WTC11 (cell line): ENCODE measurements at regions not wholly inside any gene's neighbourhood (a gene's known extent, or its start where the extent isn't known, plus 50 kb on each side); places are given as distances from the start of the nearest gene placed in this dataset.

ENCODE experiments used
- ESRRA ChIP-seq: sonication (generic); formaldehyde crosslinking; IDR thresholded peaks from 2 replicates; pipeline ENCODE4 v1.8.1; 2022; ENCODE audit warnings: mild to moderate bottlenecking, missing genetic modification reagents, borderline replicate concordance
- TEAD4 ChIP-seq: sonication (generic); formaldehyde crosslinking; IDR thresholded peaks from 2 replicates; pipeline ENCODE4 v1.8.0; 2022; ENCODE audit warnings: mild to moderate bottlenecking, missing genetic modification reagents
- TF ChIP-seq, protein P1 (sequence below): sonication (generic); formaldehyde crosslinking; IDR thresholded peaks from 2 replicates; pipeline ENCODE4 v1.8.0; 2022; ENCODE audit warnings: mild to moderate bottlenecking, missing genetic modification reagents
- TF ChIP-seq, protein P2 (sequence below): sonication (generic); formaldehyde crosslinking; IDR thresholded peaks from 2 replicates; pipeline ENCODE4 v1.8.1; 2023; ENCODE audit warnings: mild to moderate bottlenecking, missing genetic modification reagents
- TF ChIP-seq, protein P3 (sequence below): sonication (generic); formaldehyde crosslinking; IDR thresholded peaks from 2 replicates; pipeline ENCODE4 v1.8.0; 2023; ENCODE audit warnings: mild to moderate bottlenecking, missing genetic modification reagents

DNA sequence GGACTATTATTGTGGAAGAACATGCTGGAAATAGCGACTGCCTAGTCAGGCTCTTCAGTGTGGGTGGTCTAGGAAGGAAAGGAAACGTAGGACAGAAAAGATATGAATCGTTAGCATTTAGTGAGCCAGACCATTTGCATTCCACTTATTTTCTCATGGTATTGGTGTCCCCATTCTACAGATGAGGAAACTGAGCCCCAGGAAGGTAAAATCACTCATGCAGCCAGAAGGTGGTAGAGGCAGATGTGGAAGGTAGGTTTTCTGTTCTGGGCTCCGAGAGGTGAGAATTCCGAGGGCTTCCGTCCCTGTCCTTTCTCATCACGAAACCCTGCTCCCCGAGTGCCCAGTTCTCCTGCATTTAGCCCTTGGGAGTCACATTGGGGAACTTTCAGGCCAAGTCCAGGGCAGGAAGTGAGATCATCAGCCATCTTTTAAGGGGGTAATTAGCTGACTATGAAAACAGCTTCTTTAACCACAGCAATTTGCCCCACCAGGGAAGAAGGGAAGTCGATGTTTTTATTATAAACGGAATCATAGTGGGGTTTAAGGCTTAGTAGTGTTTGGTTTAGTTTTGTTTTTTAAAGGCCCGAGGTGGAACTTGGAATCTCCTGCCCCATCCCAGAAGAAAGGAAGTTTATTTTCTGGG, 110.7 kb upstream of the IRX3 start:
- TF ChIP-seq, protein P1, sequence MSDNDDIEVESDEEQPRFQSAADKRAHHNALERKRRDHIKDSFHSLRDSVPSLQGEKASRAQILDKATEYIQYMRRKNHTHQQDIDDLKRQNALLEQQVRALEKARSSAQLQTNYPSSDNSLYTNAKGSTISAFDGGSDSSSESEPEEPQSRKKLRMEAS (CRISPR knock-in tag): no peak
- TF ChIP-seq ESRRA (CRISPR knock-in tag) (no peak), TEAD4 (no peak)
- TF ChIP-seq, protein P2, sequence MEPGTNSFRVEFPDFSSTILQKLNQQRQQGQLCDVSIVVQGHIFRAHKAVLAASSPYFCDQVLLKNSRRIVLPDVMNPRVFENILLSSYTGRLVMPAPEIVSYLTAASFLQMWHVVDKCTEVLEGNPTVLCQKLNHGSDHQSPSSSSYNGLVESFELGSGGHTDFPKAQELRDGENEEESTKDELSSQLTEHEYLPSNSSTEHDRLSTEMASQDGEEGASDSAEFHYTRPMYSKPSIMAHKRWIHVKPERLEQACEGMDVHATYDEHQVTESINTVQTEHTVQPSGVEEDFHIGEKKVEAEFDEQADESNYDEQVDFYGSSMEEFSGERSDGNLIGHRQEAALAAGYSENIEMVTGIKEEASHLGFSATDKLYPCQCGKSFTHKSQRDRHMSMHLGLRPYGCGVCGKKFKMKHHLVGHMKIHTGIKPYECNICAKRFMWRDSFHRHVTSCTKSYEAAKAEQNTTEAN (CRISPR knock-in tag): no peak
- TF ChIP-seq, protein P3, sequence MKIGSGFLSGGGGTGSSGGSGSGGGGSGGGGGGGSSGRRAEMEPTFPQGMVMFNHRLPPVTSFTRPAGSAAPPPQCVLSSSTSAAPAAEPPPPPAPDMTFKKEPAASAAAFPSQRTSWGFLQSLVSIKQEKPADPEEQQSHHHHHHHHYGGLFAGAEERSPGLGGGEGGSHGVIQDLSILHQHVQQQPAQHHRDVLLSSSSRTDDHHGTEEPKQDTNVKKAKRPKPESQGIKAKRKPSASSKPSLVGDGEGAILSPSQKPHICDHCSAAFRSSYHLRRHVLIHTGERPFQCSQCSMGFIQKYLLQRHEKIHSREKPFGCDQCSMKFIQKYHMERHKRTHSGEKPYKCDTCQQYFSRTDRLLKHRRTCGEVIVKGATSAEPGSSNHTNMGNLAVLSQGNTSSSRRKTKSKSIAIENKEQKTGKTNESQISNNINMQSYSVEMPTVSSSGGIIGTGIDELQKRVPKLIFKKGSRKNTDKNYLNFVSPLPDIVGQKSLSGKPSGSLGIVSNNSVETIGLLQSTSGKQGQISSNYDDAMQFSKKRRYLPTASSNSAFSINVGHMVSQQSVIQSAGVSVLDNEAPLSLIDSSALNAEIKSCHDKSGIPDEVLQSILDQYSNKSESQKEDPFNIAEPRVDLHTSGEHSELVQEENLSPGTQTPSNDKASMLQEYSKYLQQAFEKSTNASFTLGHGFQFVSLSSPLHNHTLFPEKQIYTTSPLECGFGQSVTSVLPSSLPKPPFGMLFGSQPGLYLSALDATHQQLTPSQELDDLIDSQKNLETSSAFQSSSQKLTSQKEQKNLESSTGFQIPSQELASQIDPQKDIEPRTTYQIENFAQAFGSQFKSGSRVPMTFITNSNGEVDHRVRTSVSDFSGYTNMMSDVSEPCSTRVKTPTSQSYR: no peak
